ENCODE measurements at regions not wholly inside any gene's neighbourhood (a gene's known extent, or its start where the extent isn't known, plus 50 kb on each side); places are given as distances from the start of the nearest gene placed in this dataset.

DNA sequence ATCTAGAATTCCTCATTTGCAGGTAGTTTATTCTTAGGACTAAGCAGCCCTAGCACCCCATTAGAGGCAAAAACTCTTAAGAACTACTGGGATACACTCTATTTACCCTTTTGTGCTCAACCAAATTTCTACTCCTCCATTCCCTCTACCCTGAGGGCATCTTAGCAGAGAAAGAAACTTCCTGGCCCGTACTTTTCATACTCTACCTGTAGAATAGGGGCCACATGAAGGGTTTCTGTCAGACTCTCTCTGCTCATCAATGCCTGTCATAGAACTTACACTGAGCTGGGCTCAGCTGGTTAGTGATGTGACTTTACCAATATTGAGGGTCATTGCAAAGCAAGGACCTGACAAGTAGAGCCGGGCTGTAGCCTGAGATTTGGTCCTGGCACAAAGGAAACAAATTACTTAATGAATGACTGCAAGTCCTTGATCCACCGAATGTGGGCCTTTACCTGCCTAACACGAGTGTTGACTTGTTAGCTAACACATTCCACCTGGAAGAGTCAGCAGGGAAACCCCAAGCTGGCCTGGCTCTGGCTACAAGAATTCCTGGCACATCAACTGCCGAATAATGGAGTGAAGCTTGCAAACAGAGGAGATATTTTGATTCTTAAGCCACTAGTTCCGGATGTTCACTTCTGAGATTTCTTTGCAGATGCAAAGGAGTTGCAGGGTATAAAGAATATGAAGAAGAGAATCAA, 280.5 kb upstream of the JAG1 start:
- no peak for DNase-seq (ENCODE audit: low spot score)

DNA sequence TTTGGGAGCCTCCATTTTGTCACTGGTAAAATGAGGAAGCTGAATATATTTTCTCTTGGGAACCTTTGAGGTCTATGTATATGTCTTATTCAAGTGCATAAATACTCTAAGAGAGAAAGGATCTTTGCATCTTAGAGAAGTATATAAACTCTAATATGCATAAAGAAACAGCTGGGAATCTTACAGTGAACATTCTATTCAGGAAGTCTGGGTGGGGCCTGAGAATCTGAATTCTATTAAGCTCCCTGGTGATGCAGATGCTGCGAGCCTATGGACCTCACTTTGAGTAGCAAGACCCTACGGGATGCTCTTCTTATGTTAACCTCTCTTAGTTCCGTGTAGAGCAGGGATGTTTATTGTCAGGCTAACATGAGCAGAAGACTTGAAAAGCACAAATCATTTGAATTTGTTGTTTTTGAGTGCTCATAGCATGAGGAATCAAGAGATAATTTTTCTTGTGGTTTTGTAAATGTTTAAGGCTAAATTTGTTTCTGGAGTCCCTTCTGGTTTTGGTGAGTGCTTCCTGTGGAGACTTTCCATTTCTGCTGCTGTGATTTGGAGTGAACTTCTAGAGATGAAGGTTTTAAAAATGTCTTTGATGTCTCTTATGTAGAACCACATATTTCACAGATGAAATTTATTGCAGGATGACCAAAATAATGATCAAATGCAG, 281.2 kb upstream of the JAG1 start:
- no peak for DNase-seq (ENCODE audit: low spot score)

DNA sequence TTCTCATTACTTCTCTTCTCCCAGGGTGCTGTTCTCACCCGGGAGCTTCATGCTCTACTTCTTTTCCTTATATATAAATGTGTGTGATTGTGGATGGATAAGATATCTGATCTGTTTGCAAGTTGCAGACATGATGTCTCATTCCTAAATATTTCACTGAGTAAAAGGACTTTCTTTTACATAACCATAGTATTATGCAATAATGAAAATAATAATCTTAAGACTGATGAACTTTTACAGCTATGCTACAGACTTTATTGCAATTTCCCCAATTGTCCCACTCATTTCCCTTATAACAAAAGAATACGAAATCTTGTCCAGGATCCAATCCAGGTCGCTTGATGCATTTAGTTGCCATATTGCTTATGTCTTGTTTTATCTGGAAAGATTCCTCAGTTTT, 284.5 kb upstream of the JAG1 start:
- DNase-seq (ENCODE audit: low spot score) = no peak

DNA sequence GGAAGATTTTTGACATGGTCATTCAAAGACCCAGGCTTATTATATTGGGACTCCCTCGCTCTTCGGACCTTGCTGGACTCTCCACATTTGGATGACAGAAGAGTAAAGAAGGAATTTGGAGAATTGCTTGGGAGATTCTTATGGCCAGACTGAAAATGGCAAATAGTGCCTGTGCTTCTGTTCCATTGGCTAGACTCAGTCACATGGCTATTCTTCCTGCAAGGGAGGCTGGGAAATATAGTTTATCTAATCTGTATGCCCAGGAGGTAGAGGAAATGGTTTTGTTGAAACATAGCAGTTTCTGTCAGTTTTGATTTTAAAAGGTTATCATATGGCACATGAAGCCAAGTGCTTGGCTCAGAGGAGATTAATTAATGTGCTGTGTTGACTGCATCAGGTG, 286.6 kb upstream of the JAG1 start:
- no peak for DNase-seq (ENCODE audit: low spot score)

DNA sequence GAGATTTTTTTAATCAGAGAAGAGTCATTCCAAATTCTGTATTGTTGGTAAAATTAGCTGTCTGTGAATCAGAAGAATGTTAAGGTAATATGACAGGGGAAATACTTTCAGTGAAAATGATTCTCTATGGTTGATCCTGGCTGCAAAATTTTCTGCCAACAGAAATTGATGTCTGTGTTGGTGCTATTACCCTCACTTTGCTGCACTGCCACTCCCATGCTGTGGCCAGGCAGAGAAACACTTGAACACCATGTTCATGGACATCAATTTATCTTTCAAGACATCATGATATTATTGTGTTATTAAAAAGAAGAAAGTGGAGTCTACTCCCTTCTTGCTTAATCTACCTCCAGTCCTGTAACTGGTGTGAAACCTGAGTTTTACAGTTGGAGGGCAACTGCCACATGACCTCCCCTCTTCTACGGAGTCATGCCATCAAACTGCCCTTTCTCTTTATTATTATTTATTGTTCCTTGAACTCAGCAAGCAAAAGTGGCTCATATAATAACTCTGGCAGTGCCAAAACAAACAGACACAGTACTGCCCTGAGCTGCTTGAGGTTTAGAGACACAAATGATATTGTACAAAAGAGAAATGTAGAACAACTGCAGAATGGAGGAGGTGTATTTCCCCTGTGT, 288.0 kb upstream of the JAG1 start:
- no peak for DNase-seq (ENCODE audit: low spot score)

DNA sequence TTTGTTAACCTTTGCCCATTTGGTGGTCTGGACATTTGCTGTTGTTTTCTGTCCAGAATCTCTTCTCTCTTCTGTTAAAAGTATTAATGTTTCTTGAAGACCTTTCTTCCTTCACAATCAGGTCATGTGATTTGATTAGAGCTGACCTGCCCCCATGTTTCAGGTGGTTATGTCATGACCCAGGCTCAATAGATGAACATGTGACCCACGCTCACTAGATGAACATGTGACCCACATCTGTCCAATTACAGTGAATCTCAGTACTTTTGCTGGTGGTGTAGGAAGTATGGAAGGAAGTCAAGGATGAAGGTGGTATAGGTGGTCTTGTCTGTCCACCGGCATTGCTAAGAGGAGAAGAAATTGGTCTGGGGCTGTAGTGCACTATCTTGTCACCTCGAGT, 289.1 kb upstream of the JAG1 start:
- no peak for DNase-seq (ENCODE audit: low spot score)

DNA sequence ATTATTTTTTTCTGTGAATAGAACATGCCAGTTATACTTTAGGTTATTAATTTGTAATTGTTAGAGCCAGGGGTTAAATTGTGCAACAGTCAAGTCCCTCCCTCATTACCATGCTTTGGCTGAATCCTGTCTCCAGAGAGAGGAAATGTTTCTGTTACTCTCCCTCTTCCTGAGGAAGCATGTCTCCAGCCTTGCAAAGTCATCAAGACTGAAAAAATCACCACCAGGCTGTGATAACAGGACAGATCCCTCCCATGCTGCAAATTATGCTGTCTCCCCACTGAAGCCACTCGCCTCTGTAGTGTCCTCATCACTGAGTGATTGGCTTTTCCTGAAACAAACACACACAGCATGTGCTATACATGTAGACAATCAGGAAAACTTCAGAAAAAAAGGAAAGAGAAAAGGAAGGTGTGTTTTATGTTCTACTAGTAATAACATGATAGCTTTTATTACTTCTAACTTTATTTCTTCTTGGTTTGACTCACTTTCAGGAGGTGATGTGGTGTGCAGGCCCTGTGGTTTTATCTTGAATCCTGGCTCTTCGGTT, 290.0 kb upstream of the JAG1 start:
- no peak for DNase-seq (ENCODE audit: low spot score)

DNA sequence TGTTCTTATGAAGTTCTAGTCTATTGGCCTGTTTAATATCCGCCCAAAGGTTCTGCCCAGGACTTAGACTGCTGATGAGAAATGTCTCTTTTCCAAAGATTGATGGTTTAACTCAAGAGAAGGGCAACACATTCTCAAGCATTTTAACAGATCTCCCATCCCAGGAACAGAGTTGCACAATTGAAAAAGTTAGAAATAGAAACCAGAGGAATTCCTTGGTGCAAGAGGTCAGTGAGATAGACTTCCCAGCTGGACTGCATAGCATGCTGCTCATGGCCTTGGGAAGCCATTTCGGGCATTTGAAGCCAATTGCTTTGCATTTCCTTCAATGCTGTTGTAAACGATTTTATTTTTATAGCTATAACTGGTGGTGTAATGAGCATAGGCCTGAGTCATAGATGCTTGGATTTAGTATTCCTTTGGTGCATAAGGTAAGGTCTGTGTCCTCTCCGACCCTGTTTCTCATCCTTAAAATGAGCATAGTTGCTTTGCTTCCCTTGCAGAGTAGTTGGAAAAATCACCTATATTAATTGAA, 292.2 kb upstream of the JAG1 start:
- DNase-seq (ENCODE audit: low spot score) = no peak

DNA sequence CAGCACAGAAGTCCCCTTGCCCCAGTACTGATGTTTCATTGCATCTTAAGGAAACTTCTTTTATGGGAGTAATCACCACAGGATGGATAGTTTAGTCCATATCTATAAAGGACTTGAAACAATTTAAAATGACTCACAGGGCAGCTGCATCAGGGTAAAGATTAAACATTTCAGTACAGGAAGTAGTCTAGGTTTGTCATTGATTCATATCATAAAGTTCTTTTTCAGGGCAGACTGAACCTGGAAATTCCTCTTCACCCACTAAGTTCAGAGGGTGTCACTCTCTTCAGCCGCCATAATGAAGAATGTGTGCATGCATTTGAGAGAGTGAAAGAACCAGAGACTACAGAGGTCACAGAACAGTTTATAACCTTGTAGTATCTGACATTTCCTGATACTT, 296.3 kb upstream of the JAG1 start:
- no peak for DNase-seq (ENCODE audit: low spot score)

DNA sequence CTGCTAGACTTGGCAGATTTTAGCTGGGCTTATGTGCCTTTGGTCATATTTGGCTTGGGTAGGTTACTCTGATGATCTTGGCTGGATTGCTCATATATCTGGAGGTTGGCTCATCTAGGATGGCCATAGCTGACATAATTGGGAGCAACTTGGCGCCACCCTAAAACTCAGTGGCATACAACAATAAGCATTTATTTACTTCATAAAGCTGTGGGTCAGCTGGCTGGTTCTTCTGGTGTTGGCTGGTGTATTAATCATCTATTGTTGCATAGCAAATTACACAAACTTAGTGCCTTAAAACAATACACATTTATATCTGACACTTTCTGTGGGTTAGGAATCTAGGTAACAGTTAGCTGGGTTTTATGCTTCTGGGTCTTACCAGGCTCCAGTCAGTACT, 297.3 kb upstream of the JAG1 start:
- no peak for DNase-seq (ENCODE audit: low spot score)

DNA sequence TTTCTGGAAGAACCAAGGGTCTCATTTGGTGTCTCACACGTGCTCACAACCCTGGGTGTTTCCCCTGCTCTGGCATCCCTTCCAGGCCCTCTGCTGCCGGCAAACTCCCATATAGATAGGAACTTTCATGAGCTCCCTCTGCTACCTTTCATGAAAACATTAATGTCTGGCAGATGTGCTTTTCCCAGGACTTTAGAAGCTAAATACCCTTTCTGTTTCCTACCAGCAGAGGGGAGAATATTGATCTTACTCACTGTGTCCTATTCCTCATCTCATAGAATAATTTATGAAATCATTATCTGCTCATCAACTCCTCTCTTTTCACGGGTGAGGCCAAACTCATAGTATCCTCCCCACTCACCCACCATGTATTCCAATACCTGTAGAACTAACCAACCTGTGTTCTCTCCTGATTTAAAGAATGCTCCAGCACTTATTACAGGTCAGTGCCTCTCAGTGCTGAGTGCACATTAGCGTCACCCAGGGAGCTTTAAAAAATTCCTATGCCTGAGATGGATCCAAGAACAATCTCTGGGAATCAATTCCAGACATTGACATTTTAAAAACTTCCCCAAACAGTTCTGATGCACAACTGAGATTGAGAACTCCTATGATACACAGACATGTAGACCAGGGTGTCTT, 298.5 kb upstream of the JAG1 start:
- DNase-seq (ENCODE audit: low spot score) = no peak

DNA sequence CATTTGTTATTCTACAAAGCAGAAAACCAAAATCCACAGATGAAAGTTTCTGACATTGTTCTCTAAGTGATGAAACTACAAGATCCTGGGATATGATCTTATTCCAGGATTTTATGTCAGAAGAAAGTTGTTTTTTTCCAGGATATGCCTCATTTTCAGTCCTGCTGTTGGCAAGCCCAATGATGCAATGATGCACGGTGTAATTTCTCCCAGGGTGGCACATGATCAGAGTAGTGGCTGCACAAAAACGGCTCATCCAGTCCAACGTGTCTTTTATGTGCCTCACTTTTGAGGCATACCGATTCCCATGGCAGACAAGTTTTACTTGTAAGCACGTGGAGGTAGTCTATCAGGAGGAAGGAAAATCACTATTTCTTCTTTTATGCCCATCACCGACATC, 302.3 kb upstream of the JAG1 start:
- DNase-seq (ENCODE audit: low spot score) = no peak

DNA sequence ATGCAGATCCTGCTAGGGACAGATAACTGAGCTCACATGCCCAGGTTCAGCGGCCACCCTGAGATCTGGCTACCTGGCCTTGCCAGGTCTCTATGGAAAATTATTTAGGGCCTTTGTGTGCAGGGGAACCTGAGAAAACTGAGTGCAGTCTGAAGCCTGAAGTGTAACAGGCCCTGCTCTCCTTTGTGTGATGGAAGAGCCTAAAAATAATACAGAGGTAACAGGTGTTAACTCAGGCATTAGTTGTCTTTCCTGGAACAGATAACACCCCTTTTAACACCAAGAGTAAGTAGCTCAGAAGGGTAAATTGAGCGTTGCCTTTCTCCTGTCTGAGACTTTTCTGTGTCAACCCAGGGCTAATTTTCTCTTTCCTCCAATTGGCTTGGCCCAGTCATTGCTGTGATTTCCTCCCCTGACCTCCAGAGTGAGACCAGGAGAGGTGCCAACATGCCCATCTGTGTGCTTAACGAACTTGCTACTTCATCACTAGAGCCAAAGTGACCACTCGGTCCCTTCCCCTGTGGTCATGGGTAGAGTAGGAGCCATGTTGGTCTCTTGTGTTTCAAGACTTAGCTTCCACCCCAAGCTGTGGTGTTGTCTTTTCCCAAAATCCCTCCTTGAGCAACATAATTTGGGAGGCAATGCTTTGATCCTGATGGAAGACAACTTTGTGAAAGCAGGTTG, 304.4 kb upstream of the JAG1 start:
- no peak for DNase-seq (ENCODE audit: low spot score)

DNA sequence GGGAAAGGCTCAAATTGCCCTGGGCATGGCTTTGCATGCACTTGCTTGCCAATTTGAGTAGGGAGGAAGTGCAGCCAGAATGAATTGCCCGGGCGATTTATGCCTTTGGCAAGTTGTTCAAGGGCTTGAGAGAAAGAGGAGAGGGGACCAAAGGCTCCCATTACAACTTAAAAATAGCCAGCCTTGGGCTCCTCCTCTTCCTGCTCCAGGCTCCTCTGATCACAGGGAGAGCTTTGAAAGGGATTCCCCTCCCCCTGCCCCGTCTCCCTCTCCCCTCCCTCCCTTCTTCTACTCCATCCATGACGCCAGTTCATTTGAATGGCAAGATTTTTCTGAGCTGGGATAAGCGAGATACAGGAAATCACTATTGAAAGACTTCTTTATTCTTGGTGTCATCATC, 304.9 kb upstream of the JAG1 start:
- no peak for DNase-seq (ENCODE audit: low spot score)

DNA sequence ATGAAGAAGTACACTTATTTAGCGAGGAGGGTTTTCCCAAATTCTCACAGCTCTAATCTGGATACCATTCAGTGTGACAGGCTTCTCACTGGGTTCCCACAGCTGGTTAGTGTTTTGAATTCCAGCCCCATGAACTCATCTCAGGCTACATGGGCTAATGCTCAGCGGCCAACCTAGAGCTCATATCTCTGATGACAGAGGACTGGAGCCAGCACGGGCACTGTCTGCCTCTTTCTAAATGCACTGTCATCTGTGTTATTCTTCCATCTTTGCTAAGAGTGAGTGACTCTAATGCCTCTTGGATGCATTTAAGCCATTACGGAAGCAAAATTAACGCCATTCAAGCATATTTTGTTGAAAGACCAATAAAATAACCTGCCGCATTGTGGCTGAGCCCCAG, 308.9 kb upstream of the JAG1 start:
- no peak for DNase-seq (ENCODE audit: low spot score)

DNA sequence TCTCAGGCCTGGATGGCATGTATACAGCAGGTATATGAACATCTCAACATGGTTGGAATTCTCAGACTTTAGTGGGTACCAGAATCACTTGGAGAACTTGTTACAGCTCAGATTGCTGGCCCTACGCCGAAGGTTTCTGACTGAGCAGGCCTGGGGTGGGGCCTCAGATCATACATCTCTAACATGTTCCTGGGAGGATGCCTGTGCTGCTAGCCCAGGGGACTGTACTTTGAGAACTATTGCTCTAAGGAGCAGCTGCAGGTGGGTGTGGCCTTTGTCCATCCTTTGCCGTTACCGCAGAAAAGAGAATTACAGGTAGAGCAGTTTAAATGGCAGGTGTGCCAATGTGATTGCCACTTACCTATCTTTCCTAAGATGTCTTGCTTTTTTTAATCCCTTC, 310.5 kb upstream of the JAG1 start:
- DNase-seq (ENCODE audit: low spot score) = no peak

DNA sequence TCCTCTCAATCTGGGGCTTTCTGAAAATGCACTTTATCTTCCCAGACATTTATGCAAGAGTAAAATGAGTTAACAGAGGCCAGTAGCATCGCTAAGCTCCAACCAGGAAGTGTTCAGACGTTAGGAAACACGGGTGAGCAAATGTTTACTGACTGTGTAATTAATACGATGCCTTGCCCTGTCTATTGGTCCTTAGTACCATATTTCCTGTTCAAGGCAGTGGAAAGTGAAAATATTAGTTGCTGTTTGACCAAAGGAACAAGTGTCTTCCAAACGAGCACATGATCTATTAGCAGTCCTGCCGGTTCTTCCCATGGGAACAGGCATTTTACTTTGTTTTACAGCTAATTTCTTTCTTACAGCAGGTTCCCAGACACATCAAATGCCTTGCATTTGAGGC, 311.1 kb upstream of the JAG1 start:
- no peak for DNase-seq (ENCODE audit: low spot score)

DNA sequence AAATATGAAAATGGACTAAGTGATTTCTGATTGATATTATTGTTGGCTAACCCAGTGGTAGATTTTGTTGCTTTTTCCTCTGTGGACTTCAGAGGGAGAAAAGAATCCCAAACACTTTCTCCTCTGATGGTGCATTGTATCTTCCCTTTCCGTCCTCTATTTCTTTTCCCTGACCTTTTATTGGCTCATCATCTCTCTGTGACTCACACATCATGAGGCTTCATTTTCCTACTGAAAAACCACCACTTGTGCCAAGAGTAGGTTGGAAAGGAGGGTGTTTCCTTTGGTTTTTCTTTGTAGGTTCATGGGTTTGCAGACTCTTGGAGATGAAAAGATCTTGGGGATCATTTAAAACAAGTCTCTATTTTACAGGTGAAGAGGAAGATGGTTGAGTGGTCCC, 311.7 kb upstream of the JAG1 start:
- DNase-seq (ENCODE audit: low spot score) = no peak

DNA sequence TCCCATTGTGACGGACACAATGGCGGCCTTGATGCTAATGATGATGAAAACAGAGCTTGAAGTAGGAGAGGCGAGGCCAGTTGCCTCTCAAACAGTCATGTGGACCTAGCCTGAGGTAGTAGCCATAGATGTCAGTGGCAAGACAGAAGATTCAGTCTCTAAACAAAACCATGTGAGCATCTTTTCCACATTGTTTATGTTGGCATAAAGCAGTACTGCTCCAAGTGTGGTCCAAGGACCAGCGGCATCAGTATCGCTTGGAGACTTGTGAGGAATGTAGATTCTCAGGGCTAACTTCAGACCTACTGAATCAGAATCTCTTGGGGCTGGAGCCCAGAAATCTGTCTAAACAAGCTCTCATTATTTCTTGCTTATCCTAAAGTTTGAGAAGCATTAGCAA, 312.8 kb upstream of the JAG1 start:
- no peak for DNase-seq (ENCODE audit: low spot score)

DNA sequence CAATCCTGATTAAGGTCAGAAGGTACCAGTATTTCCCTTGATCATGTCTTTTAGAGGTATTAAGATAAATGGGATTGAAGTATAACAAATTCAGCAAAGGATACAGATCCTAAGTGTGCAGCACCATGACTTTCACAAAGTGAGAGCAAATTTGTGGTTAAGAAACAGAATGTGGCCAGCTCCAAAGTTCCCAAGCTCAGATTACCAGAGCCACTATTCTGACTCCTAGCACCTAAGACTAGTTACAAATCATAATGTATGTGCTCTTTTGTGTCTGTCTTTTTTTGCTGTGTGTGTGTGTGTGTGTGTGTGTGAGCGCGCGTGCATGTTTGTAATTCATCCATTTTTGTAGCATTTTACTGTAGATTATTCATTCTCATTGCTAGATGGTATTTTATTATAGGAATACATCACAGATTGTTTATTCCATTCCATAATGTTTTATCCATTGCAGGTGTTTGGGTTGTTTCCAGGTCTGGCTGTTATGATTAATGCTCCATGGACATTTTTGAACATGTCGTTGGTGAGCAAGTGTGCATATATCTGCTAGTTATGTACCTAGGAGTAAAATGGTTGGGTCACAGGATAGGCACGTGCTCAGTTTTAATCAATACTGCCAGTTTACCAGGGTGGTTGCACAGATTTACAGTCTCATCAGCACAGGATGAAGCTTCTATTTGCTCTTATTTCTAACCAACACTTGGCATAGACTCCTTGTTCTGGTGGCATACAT, 314.0 kb upstream of the JAG1 start:
- DNase-seq (ENCODE audit: low spot score) = no peak
